OCI-LY7 (cell line): ENCODE measurements at regions not wholly inside any gene's neighbourhood (a gene's known extent, or its start where the extent isn't known, plus 50 kb on each side); places are given as distances from the start of the nearest gene placed in this dataset.
"Not testable (repeated sequence)": the region's sequence is repeated elsewhere in the genome, so short reads cannot be mapped to it uniquely, and the experiment has no call there.

ENCODE experiments used
- BruUV-seq: library from RNA; stranded (reverse); fragments of 400-500 nt; replicated peaks from 2 replicates; lab custom pipeline; 2021; lab: Mats Ljungman, UMichigan
- CTCF ChIA-PET: fragments of 300-600 bp; sonication (Branson Sonifier 250); formaldehyde crosslinking; loops from one replicate; lab custom pipeline; 2022; ENCODE audit warnings: antibody characterized with exemption; ENCODE audit not compliant: unreplicated experiment; lab: Charles Lee
- POLR2A ChIA-PET: fragments of 300-600 bp; sonication (Branson Sonifier 250); formaldehyde crosslinking; loops from one replicate; lab custom pipeline; 2022; ENCODE audit warnings: antibody characterized with exemption; lab: Charles Lee
- DNase-seq: peaks from one replicate; pipeline ENCODE4 v3.0.0-alpha.2; 2015; ENCODE audit warnings: low spot score
- H2AFZ ChIP-seq: fragments of 200-600 bp; sonication (generic), shearing (Covaris generic); 2 replicates; pipeline ENCODE4 v1.6.1; 2014; ENCODE audit warnings: mild to moderate bottlenecking, antibody characterized with exemption, low read length, moderate library complexity
- H3K27ac ChIP-seq: fragments of 200-600 bp; sonication (generic); 2 replicates; pipeline ENCODE4 v1.5.1; 2014; ENCODE audit warnings: mixed run types, low read depth, mild to moderate bottlenecking, moderate library complexity, low read length, inconsistent platforms; ENCODE audit not compliant: poor library complexity, severe bottlenecking
- H3K36me3 ChIP-seq: fragments of 200-600 bp; sonication (generic); 2 replicates; pipeline ENCODE4 v1.6.1; 2014; ENCODE audit warnings: mild to moderate bottlenecking, antibody characterized with exemption, low read length, moderate library complexity, mixed read lengths; ENCODE audit not compliant: insufficient read depth
- H3K4me1 ChIP-seq: fragments of 200-600 bp; sonication (generic); 2 replicates; pipeline ENCODE4 v1.5.1; 2014; ENCODE audit warnings: mild to moderate bottlenecking, low read length; ENCODE audit not compliant: insufficient read depth, poor library complexity, severe bottlenecking
- H3K4me2 ChIP-seq: fragments of 200-600 bp; sonication (generic); 2 replicates; pipeline ENCODE4 v1.6.1; 2014; ENCODE audit warnings: mild to moderate bottlenecking, low read length
- H3K4me3 ChIP-seq: fragments of 200-600 bp; sonication (generic); 2 replicates; pipeline ENCODE4 v1.5.1; 2014; ENCODE audit warnings: mild to moderate bottlenecking, low read depth, low read length; ENCODE audit not compliant: poor library complexity, severe bottlenecking
- H3K79me2 ChIP-seq: fragments of 200-600 bp; sonication (generic); 2 replicates; pipeline ENCODE4 v1.6.1; 2016; ENCODE audit warnings: low read depth, mild to moderate bottlenecking, low read length, moderate library complexity, mixed read lengths; ENCODE audit not compliant: insufficient read depth
- H3K9me2 ChIP-seq: fragments of 200-600 bp; sonication (generic); 2 replicates; pipeline ENCODE4 v1.6.1; 2016; ENCODE audit warnings: mild to moderate bottlenecking, low read length, mixed read lengths; ENCODE audit not compliant: insufficient read depth
- H3K9me3 ChIP-seq: fragments of 200-600 bp; sonication (generic); 2 replicates; pipeline ENCODE4 v1.6.1; 2014; ENCODE audit warnings: mild to moderate bottlenecking, mixed run types, low read length, mixed read lengths
- H4K20me1 ChIP-seq: fragments of 200-600 bp; sonication (generic); 2 replicates; pipeline ENCODE4 v1.6.1; 2014; ENCODE audit warnings: mild to moderate bottlenecking, antibody characterized with exemption, low read length, moderate library complexity, mixed read lengths; ENCODE audit not compliant: insufficient read depth
- EZH2phosphoT487 ChIP-seq: fragments of 200-600 bp; sonication (generic); IDR thresholded peaks from 2 replicates; pipeline ENCODE4 v1.6.1; 2018; ENCODE audit warnings: low read depth, borderline replicate concordance, mild to moderate bottlenecking, mixed run types, antibody characterized with exemption, low read length, moderate library complexity, mixed read lengths
- intact Hi-C: fragments of 100-400 bp; cut with micrococcal nuclease; formaldehyde crosslinking; loops from one replicate; pipeline ENCODE4 v1.10.0; 2022; ENCODE audit not compliant: unreplicated experiment
- TF ChIP-seq, protein P1 (sequence below): fragments of 200-600 bp; sonication (generic); conservative IDR thresholded peaks from 2 replicates; pipeline ENCODE4 v1.5.1; 2014; ENCODE audit warnings: mild to moderate bottlenecking, antibody characterized with exemption, low read length, moderate library complexity, mixed read lengths

DNA sequence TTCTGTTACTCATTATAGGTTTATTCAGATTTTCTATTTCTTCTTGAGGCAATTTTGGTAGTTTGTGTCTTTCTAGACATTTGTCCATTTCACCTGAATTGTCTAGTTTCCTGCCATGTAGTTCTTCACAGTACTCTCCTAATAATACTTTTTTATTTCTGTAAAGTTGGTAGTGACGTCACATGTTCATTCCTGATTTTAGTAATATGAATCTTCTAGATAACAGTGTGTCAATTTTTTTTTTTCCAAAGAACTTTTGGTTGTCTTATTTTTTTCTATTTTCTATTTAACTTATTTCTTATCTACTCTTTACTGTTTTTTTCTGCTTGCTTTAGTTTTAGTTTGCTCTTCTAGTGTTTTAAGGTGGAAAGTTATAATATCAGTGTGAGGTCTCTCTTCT is 197.3 kb upstream of the SHH start:
- no peak overlapping the region for H3K27ac ChIP-seq
- H3K36me3 ChIP-seq = no peaks in the 10 kb centered on the region

DNA sequence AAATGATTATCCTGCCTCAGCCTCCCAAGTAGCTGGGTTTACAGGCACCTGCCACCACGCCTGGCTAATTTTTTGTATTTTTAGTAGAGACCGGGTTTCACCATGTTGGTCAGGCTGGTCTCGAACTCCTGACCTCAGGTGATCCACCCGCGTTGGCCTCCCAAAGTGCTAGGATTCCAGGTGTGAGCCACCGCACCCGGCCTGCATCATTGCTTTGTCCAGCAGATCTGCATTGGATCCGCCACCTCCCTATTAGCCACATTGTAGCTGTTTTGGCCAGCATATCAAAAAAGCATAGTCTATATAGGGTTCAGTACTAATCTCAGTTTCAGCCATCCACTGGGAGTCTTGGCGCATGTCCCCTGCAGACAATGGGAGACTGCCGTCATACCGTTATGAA is 194.6 kb upstream of the SHH start:
- H3K27ac ChIP-seq, POLR2A ChIA-PET, H3K9me3 ChIP-seq, intact Hi-C loops, H4K20me1 ChIP-seq, H2AFZ ChIP-seq, H3K4me3 ChIP-seq, BruUV-seq, H3K36me3 ChIP-seq, H3K4me1 ChIP-seq, CTCF ChIA-PET, H3K9me2 ChIP-seq, H3K79me2 ChIP-seq, DNase-seq, H3K4me2 ChIP-seq: not testable (repeated sequence)

More for the DNA sequence above, 197.3 kb upstream of the SHH start:
- no peaks in the 10 kb centered on the region for H3K4me1 ChIP-seq
- H4K20me1 ChIP-seq = no peaks in the 10 kb centered on the region
- BruUV-seq = no TSS peak
- H2AFZ ChIP-seq = no peak overlapping the region
- intact Hi-C loops = no loop called here
- no peaks in the 10 kb centered on the region for H3K9me2 ChIP-seq
- TF ChIP-seq, protein P1, sequence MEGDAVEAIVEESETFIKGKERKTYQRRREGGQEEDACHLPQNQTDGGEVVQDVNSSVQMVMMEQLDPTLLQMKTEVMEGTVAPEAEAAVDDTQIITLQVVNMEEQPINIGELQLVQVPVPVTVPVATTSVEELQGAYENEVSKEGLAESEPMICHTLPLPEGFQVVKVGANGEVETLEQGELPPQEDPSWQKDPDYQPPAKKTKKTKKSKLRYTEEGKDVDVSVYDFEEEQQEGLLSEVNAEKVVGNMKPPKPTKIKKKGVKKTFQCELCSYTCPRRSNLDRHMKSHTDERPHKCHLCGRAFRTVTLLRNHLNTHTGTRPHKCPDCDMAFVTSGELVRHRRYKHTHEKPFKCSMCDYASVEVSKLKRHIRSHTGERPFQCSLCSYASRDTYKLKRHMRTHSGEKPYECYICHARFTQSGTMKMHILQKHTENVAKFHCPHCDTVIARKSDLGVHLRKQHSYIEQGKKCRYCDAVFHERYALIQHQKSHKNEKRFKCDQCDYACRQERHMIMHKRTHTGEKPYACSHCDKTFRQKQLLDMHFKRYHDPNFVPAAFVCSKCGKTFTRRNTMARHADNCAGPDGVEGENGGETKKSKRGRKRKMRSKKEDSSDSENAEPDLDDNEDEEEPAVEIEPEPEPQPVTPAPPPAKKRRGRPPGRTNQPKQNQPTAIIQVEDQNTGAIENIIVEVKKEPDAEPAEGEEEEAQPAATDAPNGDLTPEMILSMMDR = no peak
- TF ChIP-seq EZH2phosphoT487 = no peak
- H3K4me2 ChIP-seq = no peak overlapping the region
- H3K79me2 ChIP-seq = no peaks in the 10 kb centered on the region
- no peak overlapping the region for H3K4me3 ChIP-seq
- ChIA-PET CTCF (no interaction called here), POLR2A (no interaction called here)
- DNase-seq = no peak
- peaks cover 8% of the 10 kb centered on the region; the same call in 1 of the 2 replicates for H3K9me3 ChIP-seq

DNA sequence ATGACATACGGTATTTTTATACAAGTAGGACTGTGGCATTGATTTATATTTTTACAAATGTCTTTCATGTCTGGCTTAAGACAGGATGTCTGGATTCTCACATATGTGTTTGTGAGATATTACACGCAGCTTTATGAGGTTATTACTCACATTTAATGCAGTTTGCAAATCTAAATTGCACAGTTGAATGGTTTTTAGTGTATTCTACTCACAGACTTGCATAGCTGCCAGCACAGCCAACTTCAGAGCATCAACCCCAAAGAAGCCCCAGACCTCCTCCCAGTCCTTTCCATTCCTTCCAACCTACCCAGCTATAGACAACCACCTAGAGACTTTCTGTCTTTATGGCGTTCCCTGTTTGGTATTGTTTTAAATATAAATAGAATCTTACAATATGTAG is 193.8 kb upstream of the SHH start:
- no peak overlapping the region for H3K4me3 ChIP-seq
- H2AFZ ChIP-seq = no peak overlapping the region
- H4K20me1 ChIP-seq = no peaks in the 10 kb centered on the region
- BruUV-seq = no TSS peak
- ChIA-PET POLR2A (no interaction called here), CTCF (no interaction called here)
- no peak overlapping the region for H3K4me2 ChIP-seq
- H3K4me1 ChIP-seq = no peaks in the 10 kb centered on the region
- no peak overlapping the region for H3K27ac ChIP-seq
- TF ChIP-seq, protein P1 = no peak
- no peak for TF ChIP-seq EZH2phosphoT487
- intact Hi-C loops = no loop called here
- no peaks in the 10 kb centered on the region for H3K36me3 ChIP-seq
- H3K79me2 ChIP-seq = no peaks in the 10 kb centered on the region
- H3K9me3 ChIP-seq = no peaks in the 10 kb centered on the region
- no peaks in the 10 kb centered on the region for H3K9me2 ChIP-seq
- no peak for DNase-seq
